Dermis blood vessel endothelial cell (primary cell): ENCODE measurements at regions not wholly inside any gene's neighbourhood (a gene's known extent, or its start where the extent isn't known, plus 50 kb on each side); places are given as distances from the start of the nearest gene placed in this dataset.
"Not testable (repeated sequence)": the region's sequence is repeated elsewhere in the genome, so short reads cannot be mapped to it uniquely, and the experiment has no call there.

ENCODE experiments used
- DNase-seq: peaks from one replicate; pipeline ENCODE4 v3.0.0; 2010

GRCh38 chr11:19430346-19430745 is 189.6 kb upstream of the E2F8 start:
- DNase-seq = no peak

DNA sequence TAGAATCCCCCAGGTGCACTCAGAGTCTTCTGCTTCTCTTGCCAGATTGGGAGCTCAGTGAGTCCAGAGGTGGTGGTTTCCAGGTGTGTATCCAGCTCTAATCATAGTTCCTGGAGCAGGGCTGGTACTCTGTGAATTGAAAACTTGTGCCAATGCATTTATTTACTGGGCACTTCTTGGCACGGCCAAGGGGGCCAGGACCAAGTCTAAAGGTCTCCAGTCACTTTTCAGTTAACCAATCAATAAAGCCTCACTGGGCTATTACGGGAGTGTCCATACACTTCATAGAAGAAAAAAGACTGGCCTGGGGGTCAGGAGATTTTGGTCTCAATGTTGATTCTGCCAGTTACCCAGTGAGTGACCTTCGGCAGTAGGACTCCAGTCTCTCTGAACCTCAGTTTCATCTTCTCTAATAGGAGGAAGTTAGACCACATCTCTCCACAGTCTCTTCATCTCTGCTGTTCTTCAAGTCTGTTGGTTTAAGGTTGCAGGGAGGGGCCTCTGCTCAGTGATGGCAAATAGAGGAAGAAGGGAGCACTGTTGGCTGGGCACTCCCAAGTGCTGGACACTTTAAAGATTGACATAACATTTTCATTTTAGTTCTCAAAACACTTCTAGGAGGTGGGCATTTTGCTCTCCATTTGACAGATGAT is 188.5 kb upstream of the E2F8 start:
- no peak for DNase-seq

GRCh38 chr11:19428206-19429002 is 187.7 kb upstream of the E2F8 start:
- DNase-seq = peak; percentile 51

DNA sequence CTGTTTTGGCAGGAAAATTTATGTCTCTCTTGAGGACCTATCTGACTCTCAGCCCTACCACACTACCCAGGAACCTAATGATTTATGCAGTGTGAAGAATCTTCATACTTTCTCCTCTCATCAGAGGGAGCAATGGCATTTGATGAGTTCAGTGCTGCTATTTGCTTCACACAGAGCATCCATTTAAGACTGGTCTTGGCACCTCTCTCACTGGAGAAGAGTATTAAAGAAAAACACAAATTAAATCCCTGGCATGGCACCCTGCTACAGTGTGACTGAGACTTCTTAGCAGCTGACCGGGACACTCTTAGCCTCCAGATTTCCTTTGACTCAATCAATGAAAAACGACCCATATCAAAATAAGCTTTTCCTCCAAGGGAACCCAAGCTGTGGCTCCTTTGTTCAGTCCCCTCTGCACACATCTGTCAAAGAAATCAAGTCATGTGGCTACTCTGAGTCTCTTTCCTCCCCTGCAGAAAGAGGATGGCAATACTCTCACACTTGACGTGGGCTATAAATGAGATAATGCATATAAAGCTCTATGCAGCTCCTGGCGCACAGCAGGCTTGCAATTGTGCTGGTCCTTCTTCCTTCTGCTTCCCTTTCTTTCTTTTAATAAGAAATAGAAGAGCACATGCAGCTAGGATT is 186.1 kb upstream of the E2F8 start:
- DNase-seq = no peak

- no peak for DNase-seq
Measured at GRCh38 chr11:19426011-19426755, 185.4 kb upstream of the E2F8 start.

GRCh38 chr11:19422276-19422675 is 181.5 kb upstream of the E2F8 start:
- no peak for DNase-seq

- no peak for DNase-seq
Measured at GRCh38 chr11:19420868-19421533, 180.3 kb upstream of the E2F8 start.

GRCh38 chr11:19419808-19420207 is 179.1 kb upstream of the E2F8 start:
- DNase-seq = no peak

DNA sequence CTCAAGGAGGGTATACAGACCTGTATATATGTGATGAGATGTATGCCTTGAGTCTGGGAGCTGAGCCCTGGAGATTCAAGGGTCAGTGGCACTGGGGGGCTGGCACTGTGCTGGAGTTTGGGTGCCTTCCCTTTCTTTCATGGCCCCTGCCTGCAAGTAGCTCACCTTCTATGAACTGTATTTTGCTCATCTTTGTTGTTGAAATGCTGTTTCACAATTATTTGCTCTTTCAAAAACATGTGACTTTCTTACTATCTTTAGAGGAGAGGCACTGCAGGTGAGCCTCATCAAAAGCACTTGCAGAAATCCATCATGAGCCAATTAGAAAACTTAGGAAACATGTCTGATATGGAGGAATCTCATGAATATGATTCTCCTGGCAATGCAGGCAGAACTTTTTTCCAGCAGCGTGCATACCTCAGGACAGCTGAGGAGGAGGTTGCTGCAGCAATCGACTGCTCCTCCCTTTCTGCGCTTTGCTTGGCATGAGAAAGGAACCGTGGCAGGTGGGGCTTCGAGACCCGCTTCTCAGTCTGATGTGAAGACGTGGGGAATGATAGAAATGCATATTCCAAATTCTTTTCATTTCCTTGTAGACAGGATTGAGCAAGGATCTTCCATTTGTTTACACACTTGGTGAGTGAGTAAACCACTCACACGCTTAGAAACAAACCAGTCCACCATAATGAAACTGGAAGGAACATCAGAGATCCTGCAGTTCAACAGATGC is 178.4 kb upstream of the E2F8 start:
- no peak for DNase-seq

- DNase-seq = no peak
Measured at GRCh38 chr11:19418221-19418620, 177.5 kb upstream of the E2F8 start.

- not testable (repeated sequence) for DNase-seq
Measured at GRCh38 chr11:19412070-19412469, 171.3 kb upstream of the E2F8 start.

- DNase-seq = no peak
Measured at GRCh38 chr11:19410032-19410431, 169.3 kb upstream of the E2F8 start.

GRCh38 chr11:19409307-19409706 is 168.6 kb upstream of the E2F8 start:
- DNase-seq = no peak

DNA sequence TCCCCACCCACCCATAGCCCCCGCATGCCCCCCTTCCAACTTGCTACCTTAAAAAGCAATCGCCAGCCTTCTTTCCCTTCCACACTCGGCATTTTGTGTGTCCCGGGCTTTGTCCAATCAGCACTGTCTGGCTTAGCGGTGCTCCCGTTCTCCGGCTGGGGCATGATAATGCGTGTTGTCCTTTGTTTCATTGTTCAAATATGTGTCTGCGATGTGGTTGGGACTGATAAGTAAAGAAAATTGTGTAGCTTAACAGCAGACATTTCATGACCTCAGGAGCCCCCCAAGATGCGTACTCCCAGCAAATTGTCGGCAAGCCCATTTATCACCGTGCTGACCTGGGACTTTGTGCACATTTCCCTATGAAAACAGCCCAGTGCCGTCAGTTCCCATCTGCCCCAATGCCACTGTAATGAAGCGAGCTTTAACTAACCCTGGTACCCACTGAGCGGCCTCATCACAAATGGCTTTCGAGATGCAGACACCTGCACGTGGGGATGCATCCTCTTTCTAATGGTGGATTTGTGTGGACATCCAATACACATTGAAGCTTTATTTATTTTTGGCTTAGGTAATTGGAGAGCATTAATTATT is 167.0 kb upstream of the E2F8 start:
- DNase-seq = no peak

GRCh38 chr11:19405966-19406365 is 165.2 kb upstream of the E2F8 start:
- DNase-seq = no peak

DNA sequence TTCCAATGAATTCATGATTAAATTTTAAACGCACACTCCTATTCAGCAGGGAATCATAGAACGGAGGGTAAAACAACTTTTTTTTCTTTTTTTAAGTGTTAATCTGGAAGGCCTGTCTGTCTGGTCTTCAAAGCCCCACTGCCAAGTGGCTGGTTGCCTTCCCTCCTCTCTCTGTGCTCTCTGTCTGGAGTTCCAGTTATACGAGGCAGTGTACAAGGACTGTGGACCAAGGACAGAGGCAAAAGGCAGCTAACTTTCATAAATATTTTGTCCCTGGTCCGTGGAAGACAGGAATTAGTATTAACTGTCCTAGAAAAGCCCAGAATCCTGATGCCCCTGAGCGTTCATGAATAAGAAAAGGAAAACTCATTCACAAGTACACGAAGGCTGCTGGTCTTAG is 164.0 kb upstream of the E2F8 start:
- no peak for DNase-seq

DNA sequence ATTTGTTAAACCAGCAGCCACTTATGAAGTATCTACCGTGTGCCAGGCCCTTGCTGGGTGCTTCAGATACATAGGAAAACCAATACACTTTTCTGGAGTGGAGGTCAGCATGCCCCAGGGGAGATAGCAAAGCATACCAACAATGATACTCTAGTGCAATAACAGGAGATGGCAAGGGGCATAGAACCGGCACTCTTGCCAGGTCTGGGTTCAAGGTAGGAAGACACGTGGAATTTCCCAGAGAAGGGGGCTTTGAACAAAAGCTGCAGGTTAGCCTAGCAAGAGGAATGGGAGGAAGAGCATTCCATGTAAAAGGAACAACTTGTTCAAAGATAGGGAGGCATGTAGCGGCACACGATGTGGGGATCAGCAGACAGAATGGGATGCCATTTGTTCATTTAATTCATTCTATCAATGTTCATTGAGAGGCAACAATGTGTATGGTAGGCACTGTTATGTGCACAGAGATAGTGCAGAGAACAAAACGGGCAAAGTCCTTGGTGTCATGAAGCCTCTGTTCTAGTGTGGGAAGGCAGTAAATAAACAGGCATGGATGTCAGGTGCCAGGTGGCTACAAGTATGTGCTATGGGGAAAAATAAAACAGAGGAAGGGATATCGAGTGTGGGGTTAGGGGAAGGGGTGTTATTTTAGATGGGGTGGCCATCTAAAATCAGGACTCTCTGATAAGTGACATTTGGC is 162.6 kb upstream of the E2F8 start:
- no peak for DNase-seq

DNA sequence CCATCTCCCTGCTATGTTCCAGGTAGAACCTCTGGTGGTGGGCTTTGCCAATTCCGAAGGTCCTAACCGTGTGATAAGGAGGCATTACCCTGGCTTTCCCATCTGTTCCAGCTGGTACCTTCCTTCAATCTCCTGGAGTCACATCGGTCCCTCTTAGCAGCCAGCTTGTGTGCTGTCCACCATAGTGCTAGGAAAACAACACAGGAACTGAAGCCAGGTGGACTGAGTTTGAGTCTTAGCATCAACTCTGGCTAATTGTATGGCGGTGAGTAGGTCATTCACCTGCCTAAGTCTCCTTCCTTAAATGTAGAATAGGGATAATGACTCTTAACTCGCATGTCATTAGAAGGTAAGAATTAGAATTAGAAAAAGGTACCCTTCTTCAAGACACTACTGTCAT is 159.6 kb upstream of the E2F8 start:
- DNase-seq = no peak

GRCh38 chr11:19398772-19399527 is 158.2 kb upstream of the E2F8 start:
- no peak for DNase-seq

DNA sequence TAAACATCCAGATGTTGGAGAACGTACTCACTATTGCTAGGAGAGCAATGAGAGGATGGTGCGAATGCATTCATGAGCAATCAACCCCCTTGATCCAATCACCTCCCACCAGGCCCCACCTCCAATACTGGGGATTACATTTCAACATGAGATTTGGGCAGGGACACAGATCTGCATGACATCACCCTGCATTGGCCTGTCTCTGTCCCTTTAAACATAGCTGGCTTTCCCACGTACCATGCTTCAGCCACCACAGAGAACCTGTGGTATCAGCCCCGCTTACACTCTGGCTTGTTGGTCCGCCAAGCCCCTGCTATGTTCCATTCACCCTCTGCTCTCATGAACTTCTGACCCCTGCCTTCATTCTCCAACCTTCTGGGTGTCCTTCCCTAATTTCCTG is 157.5 kb upstream of the E2F8 start:
- no peak for DNase-seq
